Stimulated activated naive CD8-positive, alpha-beta T cell treated with anti-CD3 and anti-CD28 coated beads, Interleukin-15, amount 100 ng/mL, for 72 hours (primary cell): ENCODE measurements at regions not wholly inside any gene's neighbourhood (a gene's known extent, or its start where the extent isn't known, plus 50 kb on each side); places are given as distances from the start of the nearest gene placed in this dataset.

Experiments used
- ATAC-seq: fragments of 150-1000 bp; cut with Tn5 transposase; 2 replicates; pipeline ENCODE4 v1.10.0; 2021; ENCODE audit warnings: mild to moderate bottlenecking, moderate library complexity
- DNase-seq, 2 donors: peaks; one replicate each; pipeline ENCODE4 v3.0.0; 2021 to 2022
- H3K27ac Mint-ChIP-seq, 2 donors: one replicate each; pipeline ENCODE4 v1.8.0; 2022; ENCODE audit warnings: mild to moderate bottlenecking in 2 of 2, mixed read lengths in 2 of 2, moderate library complexity in 2 of 2
- H3K27me3 Mint-ChIP-seq: one replicate; pipeline ENCODE4 v1.8.0; 2022; ENCODE audit warnings: mixed read lengths
- H3K4me1 Mint-ChIP-seq: one replicate; pipeline ENCODE4 v1.8.0; 2022; ENCODE audit warnings: mild to moderate bottlenecking, mixed read lengths
- H3K4me3 Mint-ChIP-seq, 2 donors: one replicate each; pipeline ENCODE4 v1.8.0; 2022; ENCODE audit warnings: mild to moderate bottlenecking in 2 of 2, mixed read lengths in 2 of 2, moderate library complexity in 1 of 2
- H3K9me3 Mint-ChIP-seq, 2 donors: one replicate each; pipeline ENCODE4 v1.8.0; 2022; ENCODE audit warnings: mixed read lengths in 2 of 2

GRCh38 chr12:76206677-76207072 lies 122.2 kb upstream of the NAP1L1 start:
- Mint-ChIP-seq H3K27me3 (peaks cover 56% of the 10 kb centered on the region), H3K4me3 (no peak overlapping the region), H3K27ac (no peak overlapping the region), H3K4me1 (peaks cover 4% of the 10 kb centered on the region), H3K9me3 (peaks cover 8 to 14% of the 10 kb centered on the region in 2 donors)
- no peak for DNase-seq
- no peak for ATAC-seq

- no peak overlapping the region for H3K4me3 Mint-ChIP-seq
- H3K27me3 Mint-ChIP-seq: peaks cover 56% of the 10 kb centered on the region
- DNase-seq: no peak
- peaks cover 9% of the 10 kb centered on the region for H3K4me1 Mint-ChIP-seq
- ATAC-seq: no peak
- peaks cover 8 to 14% of the 10 kb centered on the region in 2 donors for H3K9me3 Mint-ChIP-seq
- H3K27ac Mint-ChIP-seq: peak overlapping the region in 1 of 2 donors; percentile 1
Measured at GRCh38 chr12:76206039-76206676, 121.7 kb upstream of the NAP1L1 start.

GRCh38 chr12:76202621-76203020 lies 118.1 kb upstream of the NAP1L1 start:
- no peak overlapping the region for H3K4me3 Mint-ChIP-seq
- H3K27me3 Mint-ChIP-seq: peaks cover 63% of the 10 kb centered on the region
- peaks cover 10% of the 10 kb centered on the region for H3K4me1 Mint-ChIP-seq
- ATAC-seq (no peak), DNase-seq (no peak)
- no peak overlapping the region for H3K27ac Mint-ChIP-seq
- peaks cover 25 to 34% of the 10 kb centered on the region in 2 donors for H3K9me3 Mint-ChIP-seq

GRCh38 chr12:76201758-76202157 lies 117.3 kb upstream of the NAP1L1 start:
- Mint-ChIP-seq H3K4me3 (no peak overlapping the region), H3K27me3 (peaks cover 62% of the 10 kb centered on the region), H3K4me1 (peaks cover 16% of the 10 kb centered on the region), H3K9me3 (peaks cover 25 to 40% of the 10 kb centered on the region in 2 donors), H3K27ac (no peak overlapping the region)
- ATAC-seq (peak; percentile 60), DNase-seq (no peak)

DNA sequence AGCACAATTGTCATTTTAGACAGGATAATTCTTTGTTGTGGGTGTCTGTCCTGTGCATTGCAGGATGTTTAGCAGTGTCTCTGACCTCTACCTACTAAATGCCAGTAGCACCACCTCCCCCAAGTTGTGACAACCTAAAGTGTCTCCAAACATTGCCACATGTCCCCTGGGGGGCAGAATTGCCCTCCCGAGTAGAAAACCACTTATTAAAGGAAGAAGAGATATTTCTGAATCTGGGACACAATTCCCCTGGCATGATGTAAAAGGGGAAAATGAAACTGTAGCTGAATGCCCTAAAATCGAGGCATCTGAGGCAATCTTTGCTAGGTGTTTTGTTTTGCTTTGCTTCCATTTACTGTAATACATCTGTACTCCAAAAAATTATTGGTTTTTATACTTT lies 116.8 kb upstream of the NAP1L1 start:
- Mint-ChIP-seq H3K4me1 (peaks cover 16% of the 10 kb centered on the region), H3K27me3 (peaks cover 60% of the 10 kb centered on the region), H3K27ac (no peak overlapping the region), H3K4me3 (no peak overlapping the region), H3K9me3 (peaks cover 25 to 40% of the 10 kb centered on the region in 2 donors)
- DNase-seq (no peak), ATAC-seq (no peak)

GRCh38 chr12:76199808-76200207 lies 115.3 kb upstream of the NAP1L1 start:
- no peak overlapping the region for H3K27ac Mint-ChIP-seq
- H3K4me1 Mint-ChIP-seq: peaks cover 16% of the 10 kb centered on the region
- no peak overlapping the region for H3K4me3 Mint-ChIP-seq
- peaks cover 25 to 40% of the 10 kb centered on the region in 2 donors for H3K9me3 Mint-ChIP-seq
- DNase-seq (no peak), ATAC-seq (no peak)
- H3K27me3 Mint-ChIP-seq: peaks cover 54% of the 10 kb centered on the region

DNA sequence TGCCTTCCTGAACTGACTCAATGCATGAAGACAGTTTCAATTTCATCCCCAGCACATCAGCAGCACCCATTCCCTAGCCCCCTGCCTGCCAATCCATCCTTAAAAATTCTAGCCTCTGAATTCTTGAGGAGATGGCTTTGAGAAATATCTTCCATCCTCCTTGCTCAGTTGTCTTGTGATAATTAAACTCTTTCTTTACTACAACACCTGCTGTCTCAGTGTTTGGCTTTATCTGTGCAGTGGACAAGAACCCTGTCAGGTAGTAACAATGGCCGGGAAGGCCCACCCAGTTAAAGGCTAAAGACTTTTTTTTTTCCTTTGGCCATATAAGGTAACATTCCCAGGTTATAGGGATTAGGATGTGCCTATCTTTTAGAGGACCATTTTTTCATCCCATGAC lies 114.4 kb upstream of the NAP1L1 start:
- DNase-seq (no peak), ATAC-seq (no peak)
- peaks cover 44% of the 10 kb centered on the region for H3K27me3 Mint-ChIP-seq

DNA sequence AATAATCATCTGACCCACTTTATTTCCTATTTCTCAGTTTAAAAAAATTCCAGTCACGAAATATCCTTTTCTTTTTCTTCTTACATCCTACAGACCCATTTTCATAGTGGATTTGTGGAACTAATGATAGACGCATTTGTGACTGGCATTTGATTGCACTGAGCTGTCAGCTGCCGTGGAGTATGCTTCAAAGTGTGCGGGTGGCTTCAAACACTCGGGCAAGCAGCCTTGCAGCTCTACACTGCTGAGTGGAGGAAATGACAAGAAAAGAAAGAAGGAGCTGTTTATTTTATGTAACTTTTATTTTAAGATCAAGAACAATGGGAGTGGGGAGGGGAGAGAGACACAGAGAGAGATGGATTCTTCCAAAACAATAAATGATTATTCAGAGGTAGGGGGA lies 112.8 kb upstream of the NAP1L1 start:
- Mint-ChIP-seq H3K27ac (no peak overlapping the region), H3K27me3 (peaks cover 29% of the 10 kb centered on the region), H3K9me3 (peaks cover 20 to 28% of the 10 kb centered on the region in 2 donors), H3K4me3 (no peak overlapping the region), H3K4me1 (peaks cover 16% of the 10 kb centered on the region)
- no peak for DNase-seq
- ATAC-seq: no peak

More for the DNA sequence above, 114.4 kb upstream of the NAP1L1 start:
- no peak overlapping the region for H3K27ac Mint-ChIP-seq
- H3K4me1 Mint-ChIP-seq: peaks cover 16% of the 10 kb centered on the region
- H3K4me3 Mint-ChIP-seq: no peak overlapping the region
- peaks cover 25 to 40% of the 10 kb centered on the region in 2 donors for H3K9me3 Mint-ChIP-seq

DNA sequence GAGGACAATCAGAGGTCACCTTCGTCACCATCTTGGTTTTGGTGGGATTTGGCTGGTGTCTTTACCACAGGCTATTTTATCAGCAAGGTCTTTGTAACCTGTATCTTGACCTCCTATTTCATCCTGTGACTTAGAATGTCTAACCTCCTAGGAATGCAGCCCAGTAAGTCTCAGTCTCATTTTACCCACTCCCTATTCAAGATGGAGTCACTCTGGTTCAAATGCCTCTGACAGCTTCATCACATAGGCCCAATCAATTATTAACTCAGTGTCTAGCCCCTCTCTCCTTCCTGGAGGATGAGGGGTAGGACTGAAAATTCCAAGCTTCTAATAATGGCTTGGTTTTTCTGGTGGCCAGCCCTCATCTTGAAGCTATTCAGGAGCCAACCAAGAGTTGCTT lies 111.4 kb upstream of the NAP1L1 start:
- Mint-ChIP-seq H3K4me3 (no peak overlapping the region), H3K9me3 (peaks cover 20 to 26% of the 10 kb centered on the region in 2 donors), H3K27ac (no peak overlapping the region), H3K27me3 (peaks cover 27% of the 10 kb centered on the region), H3K4me1 (peaks cover 6% of the 10 kb centered on the region)
- DNase-seq (no peak), ATAC-seq (no peak)

- Mint-ChIP-seq H3K27me3 (peaks cover 27% of the 10 kb centered on the region), H3K4me3 (no peak overlapping the region), H3K9me3 (peaks cover 14 to 26% of the 10 kb centered on the region in 2 donors), H3K4me1 (peaks cover 6% of the 10 kb centered on the region), H3K27ac (no peak overlapping the region)
- ATAC-seq (no peak), DNase-seq (no peak)
Measured at GRCh38 chr12:76194724-76195123, 110.2 kb upstream of the NAP1L1 start.

GRCh38 chr12:76193961-76194360 lies 109.5 kb upstream of the NAP1L1 start:
- ATAC-seq (no peak), DNase-seq (no peak)
- Mint-ChIP-seq H3K27ac (no peak overlapping the region), H3K4me3 (no peak overlapping the region), H3K27me3 (peaks cover 29% of the 10 kb centered on the region), H3K4me1 (peaks cover 6% of the 10 kb centered on the region), H3K9me3 (peaks cover 11 to 19% of the 10 kb centered on the region in 2 donors)

DNA sequence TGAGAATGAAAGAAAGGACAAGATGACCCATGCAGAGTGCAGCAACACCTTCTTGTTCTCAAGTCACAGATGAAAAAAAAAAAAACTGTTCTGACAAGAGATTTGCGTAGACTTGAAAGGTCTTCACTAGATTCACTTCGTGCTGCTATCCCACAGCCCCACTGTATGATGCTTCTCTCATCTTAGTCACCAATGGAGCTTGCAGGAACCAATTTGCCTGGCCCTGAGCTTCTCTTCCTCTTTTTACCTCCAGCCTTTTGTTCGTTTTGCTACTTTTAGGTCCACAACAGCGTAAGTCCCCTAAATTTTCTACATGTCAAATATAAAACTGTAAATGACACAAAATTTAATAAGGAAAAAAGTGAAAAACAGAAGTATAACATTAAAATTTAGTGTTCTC lies 107.9 kb upstream of the NAP1L1 start:
- Mint-ChIP-seq H3K27ac (no peak overlapping the region), H3K4me3 (no peak overlapping the region), H3K27me3 (peaks cover 30% of the 10 kb centered on the region), H3K9me3 (peaks cover 0 to 4% of the 10 kb centered on the region in 2 donors), H3K4me1 (peaks cover 4% of the 10 kb centered on the region)
- ATAC-seq (no peak), DNase-seq (no peak)

DNA sequence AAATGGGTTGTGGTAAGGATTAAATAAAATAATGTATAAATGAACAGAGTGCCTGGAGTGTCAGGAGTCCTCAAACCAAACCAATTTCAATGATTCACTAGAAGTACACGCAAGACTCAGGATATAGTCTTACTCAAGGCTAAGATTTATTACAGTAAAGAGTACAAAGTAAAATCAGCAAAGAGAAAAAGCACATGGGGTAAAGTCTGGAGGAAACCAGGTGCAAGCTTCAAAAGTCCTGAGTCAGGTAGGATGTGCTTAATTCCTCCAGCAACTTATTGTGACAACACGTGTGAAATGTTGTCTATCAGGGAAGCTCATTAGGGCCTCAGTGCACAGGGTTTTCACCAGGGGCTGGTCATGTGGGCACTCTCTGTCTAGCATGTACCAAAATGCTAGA lies 105.8 kb upstream of the NAP1L1 start:
- Mint-ChIP-seq H3K9me3 (no peaks in the 10 kb centered on the region), H3K27ac (no peak overlapping the region), H3K4me3 (no peak overlapping the region), H3K4me1 (no peaks in the 10 kb centered on the region), H3K27me3 (peaks cover 43% of the 10 kb centered on the region)
- ATAC-seq (no peak), DNase-seq (no peak)

- Mint-ChIP-seq H3K27me3 (peaks cover 43% of the 10 kb centered on the region), H3K9me3 (no peaks in the 10 kb centered on the region), H3K27ac (no peak overlapping the region), H3K4me1 (no peaks in the 10 kb centered on the region), H3K4me3 (no peak overlapping the region)
- ATAC-seq (no peak), DNase-seq (no peak)
Measured at GRCh38 chr12:76189851-76190250, 105.4 kb upstream of the NAP1L1 start.

- Mint-ChIP-seq H3K27ac (no peak overlapping the region), H3K9me3 (no peaks in the 10 kb centered on the region), H3K4me1 (peaks cover 13% of the 10 kb centered on the region), H3K4me3 (no peak overlapping the region), H3K27me3 (peaks cover 57% of the 10 kb centered on the region)
- no peak for DNase-seq
- ATAC-seq: no peak
Measured at GRCh38 chr12:76187177-76187576, 102.7 kb upstream of the NAP1L1 start.

GRCh38 chr12:76186131-76186906 lies 101.8 kb upstream of the NAP1L1 start:
- Mint-ChIP-seq H3K4me3 (no peak overlapping the region), H3K4me1 (peaks cover 13% of the 10 kb centered on the region), H3K27me3 (peaks cover 57% of the 10 kb centered on the region), H3K27ac (no peak overlapping the region), H3K9me3 (no peaks in the 10 kb centered on the region)
- ATAC-seq (no peak), DNase-seq (no peak)
